ENCODE measurements at regions not wholly inside any gene's neighbourhood (a gene's known extent, or its start where the extent isn't known, plus 50 kb on each side); places are given as distances from the start of the nearest gene placed in this dataset.

DNA sequence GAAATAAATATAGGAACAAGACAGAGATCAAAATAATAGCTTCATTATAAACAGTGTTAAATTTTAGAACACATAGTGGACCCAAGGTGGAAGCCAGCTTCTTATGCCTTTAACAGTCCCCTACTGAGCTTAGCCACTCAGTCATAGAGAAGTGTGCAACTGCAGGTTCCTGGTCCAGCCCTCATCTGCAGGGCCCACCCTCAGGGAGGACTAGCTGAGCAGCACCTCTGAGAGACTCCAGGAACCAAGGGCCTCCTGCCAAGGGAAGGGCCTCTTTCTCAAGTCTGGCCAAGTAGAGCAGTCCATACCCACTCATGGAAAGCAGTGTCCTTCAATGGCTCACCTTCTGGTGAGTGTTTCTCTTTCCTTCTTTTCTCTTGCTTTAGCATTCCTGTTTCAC is 173.7 kb upstream of the PRPS1L1 start:
- no peak for DNase-seq (ENCODE audit: low spot score)

DNA sequence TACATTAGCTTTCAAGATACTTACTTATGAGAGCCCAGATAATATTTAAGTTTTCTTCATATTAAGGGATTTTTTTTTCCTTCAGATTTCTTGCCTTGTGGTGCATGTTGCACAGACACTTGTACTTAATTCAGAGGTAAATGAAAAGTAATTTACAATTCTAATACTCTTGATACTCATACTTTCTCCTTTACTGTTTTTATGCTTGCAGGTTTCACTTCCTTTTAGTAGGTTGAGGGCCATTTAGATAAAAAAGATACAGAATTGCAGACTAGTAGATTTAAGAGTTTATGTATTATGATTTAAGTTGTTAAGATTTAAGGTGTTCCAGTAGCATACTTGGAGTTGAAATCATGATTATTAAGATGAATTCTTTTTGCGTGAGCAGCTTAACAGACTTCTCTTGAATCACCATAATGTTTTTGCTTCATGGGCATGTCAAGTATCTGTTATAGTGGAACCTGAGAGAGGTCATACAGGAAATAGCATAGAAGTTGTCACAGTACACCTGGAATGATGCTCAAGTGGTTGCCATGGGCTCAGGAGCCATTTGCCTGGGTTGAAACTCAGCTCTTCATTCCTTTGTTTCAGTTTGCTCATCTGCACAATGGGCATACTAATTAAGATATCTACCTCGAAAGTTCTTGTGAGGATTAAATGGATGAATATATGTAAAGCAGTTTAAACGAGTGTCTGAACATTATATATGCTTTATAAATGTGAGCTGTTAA is 174.8 kb upstream of the PRPS1L1 start:
- DNase-seq (ENCODE audit: low spot score) = no peak

DNA sequence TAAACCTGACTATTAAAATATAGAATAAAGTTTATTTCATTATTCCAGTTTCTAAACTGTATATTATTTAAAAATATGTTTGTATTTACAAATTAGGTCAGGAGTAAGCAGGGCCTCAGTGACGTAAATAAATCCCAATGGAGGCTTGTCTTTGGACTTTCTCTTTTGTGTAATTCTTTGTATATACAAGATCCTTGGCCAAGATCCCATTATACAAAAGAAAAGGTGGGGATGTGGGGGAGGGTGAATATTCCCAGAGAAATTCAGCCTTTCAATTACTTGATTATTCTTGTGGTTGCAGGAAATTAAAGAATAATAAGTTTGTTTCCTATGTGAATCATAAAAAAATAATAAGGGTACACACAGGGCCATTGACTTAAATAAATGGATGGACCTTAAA is 178.7 kb upstream of the PRPS1L1 start:
- DNase-seq (ENCODE audit: low spot score) = no peak

DNA sequence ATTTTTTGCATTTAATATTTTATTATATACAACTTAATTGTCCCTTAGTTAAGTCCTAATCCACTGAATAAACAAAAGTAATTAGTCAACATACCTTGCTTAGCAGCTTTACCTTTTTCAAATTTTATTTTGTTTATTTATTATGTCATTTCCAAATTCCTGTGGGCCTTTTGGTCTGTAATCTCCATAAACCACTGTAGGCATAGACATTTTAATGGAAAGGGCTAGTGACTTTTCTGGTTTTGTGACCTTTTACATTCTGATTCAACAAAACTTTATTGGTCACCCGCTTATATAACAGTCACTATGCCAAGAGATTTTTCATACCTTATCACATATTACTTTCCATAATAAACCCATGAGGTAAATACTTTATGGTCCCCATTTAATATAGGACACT is 181.3 kb upstream of the PRPS1L1 start:
- DNase-seq (ENCODE audit: low spot score) = no peak

DNA sequence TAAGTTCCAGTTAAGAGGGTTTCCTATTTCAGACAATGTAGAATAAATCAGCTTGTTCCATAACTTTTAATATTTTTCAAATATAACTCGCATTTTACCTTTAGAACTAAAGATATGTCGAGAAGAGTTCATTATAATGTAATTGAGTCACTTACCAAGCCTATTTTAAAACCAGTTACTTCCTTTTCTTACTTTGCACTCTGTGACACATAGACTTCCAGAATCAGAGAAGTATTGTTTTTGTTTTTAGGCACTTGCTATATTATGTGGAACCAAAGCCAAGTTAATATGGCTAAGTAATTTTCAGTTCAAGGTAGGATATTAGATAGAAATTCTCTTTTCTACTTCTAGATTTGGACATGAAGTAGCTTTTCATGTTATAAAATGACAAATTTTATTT is 182.7 kb upstream of the PRPS1L1 start:
- peak; percentile 30 for DNase-seq (ENCODE audit: low spot score)

DNA sequence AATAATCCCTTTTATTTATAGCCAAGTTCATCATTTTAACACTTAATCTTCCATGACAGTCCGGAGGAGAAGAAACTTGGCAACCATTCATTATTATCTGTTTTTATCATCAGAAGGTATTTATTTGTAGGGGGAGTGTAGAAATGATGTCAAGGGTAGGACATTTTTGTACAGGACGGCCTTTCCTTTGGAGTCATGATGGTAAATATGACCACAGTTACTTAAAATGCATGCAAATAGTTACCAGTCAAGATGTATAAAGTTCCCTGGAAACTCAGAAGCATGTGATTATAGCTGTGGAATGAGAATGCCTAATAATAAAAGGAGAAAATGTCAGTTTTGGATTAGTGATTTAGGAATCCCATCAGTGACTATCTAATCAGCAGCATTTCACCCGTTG is 183.1 kb upstream of the PRPS1L1 start:
- no peak for DNase-seq (ENCODE audit: low spot score)

DNA sequence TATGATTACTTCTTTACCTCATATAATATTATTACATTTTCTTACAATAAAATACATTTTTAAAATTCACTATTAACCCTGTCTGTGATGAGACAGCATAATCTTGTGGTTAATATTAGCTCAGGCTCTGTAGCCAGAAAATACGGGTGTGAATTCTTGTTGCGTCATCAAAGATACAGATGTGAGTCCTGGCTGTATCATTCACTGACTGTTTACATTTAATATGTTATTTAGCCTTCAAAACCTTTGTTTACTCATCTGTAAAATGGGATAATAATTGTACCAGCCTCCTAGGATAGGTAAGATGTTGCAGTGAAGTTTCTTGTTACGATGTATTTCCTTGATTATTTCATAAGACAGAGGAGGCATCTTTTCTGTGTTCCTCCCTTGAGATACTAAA is 184.7 kb upstream of the PRPS1L1 start:
- no peak for DNase-seq (ENCODE audit: low spot score)

DNA sequence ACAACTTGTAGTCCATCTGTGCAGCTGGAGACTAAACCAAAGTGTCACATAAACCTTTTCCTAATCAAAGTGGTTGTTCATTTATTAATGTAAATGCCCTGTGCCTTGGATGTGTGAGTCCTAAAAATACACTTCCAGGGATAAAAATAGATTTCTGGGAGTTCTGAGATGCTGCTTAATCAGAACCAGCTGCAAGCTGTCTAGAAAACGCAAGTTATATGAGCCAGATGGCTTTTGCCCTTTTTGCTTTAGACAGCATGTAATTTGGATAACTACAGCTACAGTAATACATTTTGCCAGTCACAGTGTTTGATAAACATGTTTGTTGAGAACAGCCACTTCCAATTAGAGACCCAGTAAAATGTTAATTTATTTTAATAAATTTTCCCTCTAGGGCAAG is 185.1 kb upstream of the PRPS1L1 start:
- no peak for DNase-seq (ENCODE audit: low spot score)

DNA sequence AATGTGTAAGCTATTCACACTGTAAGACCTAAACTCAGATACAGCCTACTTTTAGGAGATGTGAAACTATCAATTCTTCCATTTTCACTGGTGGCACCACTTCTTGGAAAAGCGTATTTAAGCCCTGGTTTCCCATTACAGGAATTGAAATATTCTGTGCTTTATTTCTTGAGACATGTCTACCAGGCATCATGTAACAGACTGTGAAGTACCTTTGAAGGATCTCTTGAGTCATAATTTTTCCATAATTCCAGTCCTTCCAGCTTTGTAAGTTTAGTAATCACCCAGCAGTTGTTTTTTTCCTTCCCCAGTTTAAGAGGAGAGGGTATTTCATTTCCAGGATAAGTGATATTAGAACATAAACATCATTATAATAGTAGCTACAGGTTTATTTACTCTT is 186.0 kb upstream of the PRPS1L1 start:
- no peak for DNase-seq (ENCODE audit: low spot score)

DNA sequence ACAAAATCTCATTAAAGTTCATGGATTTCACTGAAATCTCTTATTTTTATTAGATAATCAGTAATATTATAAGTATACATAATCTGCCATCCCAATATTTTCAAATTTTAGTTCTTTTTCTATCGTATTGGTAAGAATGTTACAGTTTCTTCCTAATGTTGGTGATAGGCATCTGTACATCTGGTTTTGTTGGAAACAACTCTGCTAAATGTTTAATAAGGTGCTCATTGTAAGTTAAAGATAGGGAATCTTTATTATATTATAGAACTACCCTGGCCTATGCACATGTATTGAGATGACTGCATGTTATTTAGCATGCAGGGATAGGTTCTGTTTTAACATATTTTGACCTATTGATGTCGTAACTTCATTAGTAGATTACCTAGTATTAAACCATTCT is 188.6 kb upstream of the PRPS1L1 start:
- DNase-seq (ENCODE audit: low spot score) = no peak

DNA sequence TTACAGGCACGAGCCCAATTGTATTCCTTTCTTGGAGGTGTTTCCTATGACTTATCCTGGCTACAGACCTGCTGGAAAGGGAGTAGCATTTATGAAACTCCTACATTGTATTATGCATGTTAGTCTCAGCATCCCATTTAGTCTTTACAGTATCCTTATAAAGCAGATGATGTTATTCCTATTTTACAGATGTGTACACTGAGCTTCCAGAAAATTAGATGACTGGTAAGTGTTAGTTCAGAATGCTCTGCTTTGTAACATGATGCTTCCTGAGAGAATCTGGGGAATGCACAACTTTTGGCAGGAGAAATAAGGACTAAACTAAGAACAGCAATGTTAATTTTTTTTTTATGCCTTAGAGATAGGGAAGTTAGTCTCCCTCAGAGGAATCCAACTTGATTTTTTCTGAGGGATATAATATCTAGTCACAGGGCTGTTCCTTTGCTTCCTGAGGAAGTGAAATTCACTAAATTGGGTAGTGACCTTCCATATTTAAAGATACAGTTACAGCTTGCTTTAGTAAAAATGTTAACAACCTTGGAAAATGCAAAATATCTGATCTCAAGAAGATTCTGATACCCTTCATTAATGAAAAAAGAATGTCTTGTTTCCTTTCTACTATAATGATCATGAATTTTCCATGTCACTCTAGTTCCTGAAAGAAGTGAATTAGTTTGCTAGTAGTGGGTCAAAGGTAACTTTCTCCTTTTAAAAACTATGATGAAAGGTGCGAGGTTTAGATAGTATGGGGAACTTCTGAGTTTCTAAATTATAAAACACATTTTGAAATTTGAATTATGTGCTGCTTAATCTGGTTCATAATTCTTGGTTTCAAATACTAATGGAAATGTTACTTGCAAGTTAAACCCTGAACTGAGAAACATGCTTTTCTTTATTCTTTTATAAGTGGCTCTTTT is 194.0 kb upstream of the PRPS1L1 start:
- DNase-seq (ENCODE audit: low spot score) = peak; percentile 58

DNA sequence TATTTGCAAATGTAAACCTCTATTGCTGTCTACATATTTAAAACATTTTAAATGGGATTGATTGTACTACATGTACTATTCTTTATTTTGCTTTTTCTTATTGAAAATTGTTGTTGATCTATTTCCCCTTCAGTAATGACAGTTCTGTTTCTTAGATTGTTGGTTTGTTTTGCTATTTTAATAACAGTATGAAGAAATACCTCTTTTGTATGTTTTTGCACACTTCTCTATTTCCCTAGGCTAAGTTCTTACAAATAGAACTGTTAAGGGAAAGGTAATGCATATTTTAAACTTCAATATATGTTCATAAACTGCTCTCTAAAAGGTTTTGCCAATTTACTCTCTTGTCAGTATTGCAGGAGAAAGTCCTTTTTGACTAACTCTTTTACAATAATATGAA is 195.0 kb upstream of the PRPS1L1 start:
- DNase-seq (ENCODE audit: low spot score) = no peak

DNA sequence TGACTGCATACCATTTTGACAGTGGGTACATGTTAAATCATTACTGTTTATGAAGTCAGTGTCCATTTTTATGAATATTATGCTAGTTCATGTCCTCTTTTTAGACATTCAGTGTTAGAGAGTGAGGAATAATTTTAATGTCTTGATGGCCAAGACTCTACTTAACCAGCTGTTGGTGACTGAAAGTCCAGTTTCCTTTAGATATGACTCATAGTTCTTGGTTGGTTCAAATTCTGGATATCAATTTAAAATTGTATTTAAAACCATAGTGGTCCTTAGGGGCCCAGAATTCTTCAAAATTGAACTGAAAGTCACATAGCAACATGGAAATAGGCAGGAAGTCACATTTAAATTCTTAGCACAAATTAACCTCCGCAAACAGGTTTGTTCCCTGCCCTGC is 196.5 kb upstream of the PRPS1L1 start:
- DNase-seq (ENCODE audit: low spot score) = no peak

DNA sequence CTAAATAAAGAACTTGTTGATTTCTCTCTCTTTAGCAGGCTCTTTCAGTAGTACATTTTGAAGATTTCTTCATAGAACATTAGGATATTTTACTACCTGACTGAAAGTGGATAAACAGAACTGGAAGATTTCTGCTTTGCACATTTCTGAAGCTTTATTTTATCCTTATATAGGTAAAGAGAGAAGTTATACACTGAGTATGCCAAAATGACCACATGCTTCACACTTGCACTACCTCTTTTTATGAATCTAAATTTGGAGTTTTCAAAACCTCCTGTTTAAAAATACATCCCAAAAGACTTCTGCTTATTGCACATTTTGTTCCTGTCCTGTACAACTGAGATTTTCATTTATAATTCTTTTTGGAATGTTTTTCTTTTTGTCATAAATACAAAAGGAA is 197.4 kb upstream of the PRPS1L1 start:
- peak; percentile 46 for DNase-seq (ENCODE audit: low spot score)

DNA sequence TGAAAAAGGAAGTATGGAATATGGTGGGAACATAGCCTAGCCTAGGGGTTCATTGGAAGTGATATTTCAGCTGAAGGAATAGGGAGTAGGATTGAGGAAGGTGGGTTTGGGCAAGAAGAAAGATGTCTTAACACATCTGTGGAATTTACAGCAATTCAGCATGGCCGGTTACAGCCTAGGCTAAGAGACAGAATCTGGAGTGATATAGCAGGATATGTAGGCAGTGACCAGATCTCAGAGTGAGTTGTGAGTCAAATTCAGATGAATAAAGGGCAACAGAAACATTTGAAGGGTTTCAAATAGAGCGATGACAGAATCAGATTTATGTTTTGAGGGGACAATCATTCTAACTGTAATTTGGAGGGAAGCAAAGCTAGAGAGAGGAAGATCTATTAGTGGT is 199.0 kb upstream of the PRPS1L1 start:
- DNase-seq (ENCODE audit: low spot score) = no peak

DNA sequence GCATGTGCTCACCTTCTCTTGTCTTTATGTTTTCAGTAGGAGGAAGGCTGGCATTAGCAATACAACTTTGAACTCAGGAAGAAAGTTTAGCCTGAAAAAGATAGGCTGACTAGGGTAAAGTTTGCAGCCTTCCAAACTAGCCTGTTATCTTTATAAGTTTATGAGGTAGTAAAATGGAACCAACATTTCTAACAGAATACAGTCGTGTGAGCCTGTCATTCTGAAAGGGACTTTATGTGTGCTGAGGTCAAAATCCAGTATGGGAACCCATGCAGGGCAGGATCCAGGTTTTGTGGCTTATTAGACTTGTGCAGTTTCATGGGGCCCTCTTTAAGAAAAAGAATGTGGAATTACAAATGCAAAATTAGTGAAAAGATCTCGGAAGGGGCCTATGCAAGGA is 201.0 kb upstream of the PRPS1L1 start:
- no peak for DNase-seq (ENCODE audit: low spot score)

DNA sequence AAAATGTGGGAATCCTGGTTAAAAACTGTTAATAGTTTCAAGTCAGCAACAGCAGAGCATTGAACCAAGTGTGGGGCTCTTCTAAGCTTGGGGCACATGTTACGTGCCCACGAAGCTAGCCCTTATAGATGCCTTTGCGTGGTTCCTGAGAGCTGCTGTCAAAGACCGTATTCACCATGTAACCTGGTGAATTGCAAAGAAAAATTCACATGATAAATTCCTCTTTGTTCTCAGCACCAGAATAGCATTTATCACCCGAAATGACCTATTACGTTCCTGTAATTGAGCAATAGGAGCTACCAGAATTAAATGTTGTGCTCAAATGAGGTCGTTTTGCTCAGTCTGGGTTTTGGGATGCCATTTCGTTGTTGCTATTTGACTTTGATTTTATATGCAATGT is 202.6 kb upstream of the PRPS1L1 start:
- no peak for DNase-seq (ENCODE audit: low spot score)

DNA sequence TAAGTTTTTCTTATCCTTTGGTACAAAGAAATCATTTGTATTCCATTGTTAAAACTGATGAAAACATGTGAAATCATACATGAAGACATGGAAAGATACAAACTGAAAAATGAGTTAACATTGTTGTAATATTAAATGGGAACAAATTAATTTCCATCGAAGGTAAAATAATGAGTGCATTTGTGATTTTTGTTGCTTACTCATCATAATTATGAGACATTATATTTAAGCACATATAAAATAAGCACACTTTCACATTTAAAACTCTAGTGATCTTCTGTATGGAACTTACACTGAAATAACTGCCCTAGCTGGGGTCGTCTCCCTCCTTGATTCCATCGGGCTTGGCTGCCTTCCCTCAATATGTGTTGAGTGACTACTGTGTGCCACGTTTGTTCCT is 204.2 kb upstream of the PRPS1L1 start:
- no peak for DNase-seq (ENCODE audit: low spot score)

DNA sequence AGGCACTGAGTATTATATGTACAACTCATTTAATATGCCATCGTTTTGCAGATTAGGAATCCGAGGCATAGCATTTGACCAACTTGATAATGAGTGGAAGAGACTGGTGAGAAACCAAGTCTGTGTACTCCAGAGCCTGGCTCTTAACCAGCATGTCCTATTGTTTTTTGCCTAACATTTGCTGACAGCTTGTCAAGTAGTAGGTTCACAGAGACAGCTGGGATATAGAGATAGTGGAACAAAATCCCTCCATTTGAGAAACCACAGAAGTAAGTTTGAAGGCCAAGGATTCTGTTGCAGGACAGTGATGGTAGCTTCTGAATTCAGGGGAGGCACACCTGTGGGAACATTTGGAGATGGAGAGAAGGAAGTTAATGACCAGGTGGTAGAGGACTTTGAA is 206.9 kb upstream of the PRPS1L1 start:
- DNase-seq (ENCODE audit: low spot score) = no peak

DNA sequence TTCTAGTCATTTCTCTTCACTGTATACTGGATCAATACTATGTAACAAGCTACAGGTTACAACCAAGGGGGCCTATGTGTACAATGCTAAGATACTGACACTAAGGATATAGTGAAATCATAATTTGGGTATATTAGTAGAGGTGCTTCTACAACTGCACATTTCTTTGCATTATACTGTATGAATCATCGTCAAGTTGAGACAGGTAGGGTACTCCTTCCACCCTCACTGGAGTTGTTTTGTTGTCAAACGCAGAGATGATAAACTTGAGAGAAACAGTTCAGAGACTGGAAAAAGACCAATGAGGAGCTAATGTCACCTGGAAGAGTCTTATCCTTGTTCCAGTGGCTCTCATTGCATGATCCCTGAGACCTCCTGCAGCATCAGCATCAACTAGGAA is 208.2 kb upstream of the PRPS1L1 start:
- no peak for DNase-seq (ENCODE audit: low spot score)

DNA sequence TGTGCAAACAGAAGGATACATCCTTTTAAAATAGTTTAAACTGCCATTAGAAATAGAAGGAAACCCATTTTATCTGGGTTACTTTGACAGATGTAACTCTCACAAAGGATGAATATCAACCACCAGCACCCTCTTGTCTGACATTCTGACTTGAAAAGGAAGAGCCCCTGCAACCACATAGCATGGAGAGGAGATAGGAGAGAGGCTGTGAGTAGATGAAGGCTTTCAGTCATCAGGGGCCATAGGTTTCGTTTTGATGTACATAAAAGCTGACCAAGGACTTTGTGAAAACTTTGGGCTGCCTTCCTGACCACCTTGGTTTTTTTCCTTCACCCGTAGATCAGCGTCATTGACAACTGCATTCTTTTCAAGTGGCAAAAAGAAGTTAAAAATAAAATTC is 211.6 kb upstream of the PRPS1L1 start:
- no peak for DNase-seq (ENCODE audit: low spot score)

DNA sequence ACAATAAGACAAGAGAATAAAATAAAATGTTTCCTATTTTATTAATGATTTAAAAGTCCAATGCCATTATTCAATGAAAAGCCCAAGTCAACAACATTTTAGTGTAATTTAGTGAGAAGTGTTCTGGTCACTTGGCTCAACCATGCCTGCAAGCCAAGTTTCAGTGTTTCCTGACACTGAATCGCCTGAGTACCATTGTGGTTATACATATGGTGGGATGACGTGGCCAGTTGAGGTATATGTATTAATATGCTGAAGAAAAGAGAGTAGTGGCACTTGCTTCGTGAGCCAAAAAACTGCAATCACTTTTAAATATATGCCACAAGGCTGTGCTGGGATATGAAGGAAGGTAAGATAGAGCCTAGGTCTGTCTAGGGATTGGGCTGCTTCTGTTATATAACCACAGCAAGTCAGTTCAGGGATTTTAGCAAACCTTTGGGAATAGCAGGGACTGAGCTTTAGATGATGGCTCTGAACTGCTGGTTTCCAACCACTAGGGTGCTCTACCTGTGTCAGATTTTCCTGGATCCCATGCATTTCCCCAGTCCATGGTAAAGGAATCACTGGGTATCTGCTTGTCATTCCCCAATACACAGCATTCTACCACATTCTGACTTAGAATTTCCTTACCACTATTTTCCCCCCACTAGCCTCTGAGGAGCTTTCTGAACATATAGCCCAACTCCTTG is 214.0 kb upstream of the PRPS1L1 start:
- no peak for DNase-seq (ENCODE audit: low spot score)

DNA sequence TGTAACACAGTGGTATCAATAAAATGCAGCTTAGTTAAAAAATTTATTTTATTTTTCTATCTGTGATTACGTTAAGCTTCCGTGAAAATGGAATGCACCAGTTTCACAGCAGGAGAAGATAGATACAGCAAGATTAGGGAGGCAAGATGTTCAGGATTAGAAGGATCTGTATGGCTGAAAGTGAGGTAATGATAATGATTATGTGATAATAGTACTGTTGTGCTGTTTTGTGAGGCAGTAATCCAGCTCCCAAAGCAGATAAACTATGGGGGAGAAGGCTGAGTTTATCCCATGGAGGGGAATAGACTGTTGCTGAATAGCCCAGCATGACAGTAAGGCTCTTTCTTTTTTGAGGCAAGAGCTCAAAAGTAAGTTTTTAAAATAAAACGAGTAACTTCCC is 216.1 kb upstream of the PRPS1L1 start:
- no peak for DNase-seq (ENCODE audit: low spot score)

Data from pons (tissue), 1 donor.